ENCODE measurements at regions not wholly inside any gene's neighbourhood (a gene's known extent, or its start where the extent isn't known, plus 50 kb on each side); places are given as distances from the start of the nearest gene placed in this dataset.
"Not testable (repeated sequence)": the region's sequence is repeated elsewhere in the genome, so short reads cannot be mapped to it uniquely, and the experiment has no call there.

GRCh38 chr1:173269490-173270230 is 62.5 kb upstream of the TNFSF4 start:
- no peak for DNase-seq (ENCODE audit: low spot score)
- TF ChIP-seq CTCF (IDR thresholded peaks at IDR 0.05; ENCODE audit: extremely low read depth, insufficient read depth, missing control alignments), result no peak
- in situ Hi-C loops (cut with MboI; ENCODE audit: low pct_unique_long_range_greater_than_20kb, low sequenced_read_pairs, unreplicated experiment), result loop anchor here (25.0 kb wide), 1 partner anchor 143 kb away; no protein-coding TSS in a partner anchor

GRCh38 chr1:173270243-173270642 is 63.1 kb upstream of the TNFSF4 start:
- TF ChIP-seq CTCF (IDR thresholded peaks at IDR 0.05; ENCODE audit: extremely low read depth, insufficient read depth, missing control alignments), result no peak
- no peak for DNase-seq (ENCODE audit: low spot score)
- in situ Hi-C loops (cut with MboI; ENCODE audit: low pct_unique_long_range_greater_than_20kb, low sequenced_read_pairs, unreplicated experiment), result loop anchor here (25.0 kb wide), 1 partner anchor 142 kb away; no protein-coding TSS in a partner anchor

- in situ Hi-C loops (cut with MboI; ENCODE audit: low pct_unique_long_range_greater_than_20kb, low sequenced_read_pairs, unreplicated experiment), result loop anchor here (25.0 kb wide), 1 partner anchor 141 kb away; no protein-coding TSS in a partner anchor
- not testable (repeated sequence) for DNase-seq (ENCODE audit: low spot score)
These were observed 63.9 kb upstream of the TNFSF4 start for GRCh38 chr1:173271021-173271420.

DNA sequence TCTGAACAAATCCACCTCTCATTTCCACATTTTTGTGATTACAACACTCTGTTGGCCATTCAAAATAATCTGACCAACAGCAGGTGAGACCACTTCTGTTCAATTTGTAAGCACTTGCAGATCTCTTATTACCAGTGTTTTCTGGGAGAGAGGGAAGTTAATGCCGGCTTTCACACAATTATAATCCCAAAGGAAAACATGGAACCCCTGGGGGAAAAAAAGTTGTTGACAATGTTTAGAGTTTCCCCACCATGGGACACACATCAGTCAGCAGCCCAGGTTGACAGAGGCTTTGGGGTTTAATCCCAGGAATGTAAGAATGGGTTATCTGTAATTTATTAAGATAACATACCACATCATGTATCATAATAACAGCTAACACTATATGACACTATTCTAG is 68.4 kb upstream of the TNFSF4 start:
- DNase-seq (ENCODE audit: low spot score), result no peak
- no peak for TF ChIP-seq CTCF (IDR thresholded peaks at IDR 0.05; ENCODE audit: extremely low read depth, insufficient read depth, missing control alignments)
- in situ Hi-C loops (cut with MboI; ENCODE audit: low pct_unique_long_range_greater_than_20kb, low sequenced_read_pairs, unreplicated experiment), result no loop called here

DNA sequence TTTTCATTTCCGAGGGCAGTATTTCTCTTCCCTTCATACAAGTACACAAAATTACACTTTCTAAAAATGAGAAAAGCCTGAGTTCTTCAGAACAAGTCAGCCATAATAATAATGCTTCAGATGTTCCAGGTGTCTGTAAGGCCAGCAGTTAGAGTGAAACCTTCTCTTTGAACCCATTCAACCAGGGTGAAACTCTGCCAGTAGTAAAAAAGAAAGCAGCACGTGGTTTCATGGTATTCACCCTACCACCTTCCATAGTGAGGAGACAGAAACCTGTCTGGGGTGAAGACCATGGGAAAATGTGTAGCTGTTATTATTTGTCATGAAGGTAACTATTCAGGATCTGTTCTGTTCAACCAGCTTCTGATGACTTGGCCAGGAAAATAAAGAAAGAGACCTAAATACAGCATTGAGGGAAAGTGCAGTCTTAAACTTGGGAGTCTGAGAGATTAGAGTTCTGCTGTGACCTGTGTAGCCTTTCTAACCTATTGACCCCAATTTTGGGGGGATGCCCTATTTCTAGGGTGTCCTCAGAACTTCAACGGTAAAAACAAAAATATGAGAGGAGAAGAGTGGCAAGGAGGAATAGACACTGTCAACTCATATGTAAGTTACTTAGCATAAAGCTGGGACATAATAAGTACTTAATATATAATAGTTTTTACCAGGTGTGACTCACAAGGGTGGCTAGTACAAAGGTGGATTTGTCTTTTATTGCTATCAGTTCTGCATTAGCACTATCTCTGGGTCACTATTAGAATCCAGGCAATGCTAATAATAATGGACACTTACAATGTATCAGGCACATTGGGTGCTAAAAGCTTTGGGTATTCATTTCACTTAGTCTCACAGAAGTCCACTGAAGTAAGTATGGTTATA is 70.0 kb upstream of the TNFSF4 start:
- in situ Hi-C loops (cut with MboI; ENCODE audit: low pct_unique_long_range_greater_than_20kb, low sequenced_read_pairs, unreplicated experiment), result no loop called here
- DNase-seq (ENCODE audit: low spot score), result no peak

GRCh38 chr1:173280899-173281660 is 73.9 kb upstream of the TNFSF4 start:
- in situ Hi-C loops (cut with MboI; ENCODE audit: low pct_unique_long_range_greater_than_20kb, low sequenced_read_pairs, unreplicated experiment), result no loop called here
- no peak for DNase-seq (ENCODE audit: low spot score)
- TF ChIP-seq CTCF (IDR thresholded peaks at IDR 0.05; ENCODE audit: extremely low read depth, insufficient read depth, missing control alignments), result no peak

More for the DNA sequence above, 70.0 kb upstream of the TNFSF4 start:
- no peak for TF ChIP-seq CTCF (IDR thresholded peaks at IDR 0.05; ENCODE audit: extremely low read depth, insufficient read depth, missing control alignments)

Data from GM13977 (cell line).